Fibroblast of lung (primary cell): ENCODE measurements at regions not wholly inside any gene's neighbourhood (a gene's known extent, or its start where the extent isn't known, plus 50 kb on each side); places are given as distances from the start of the nearest gene placed in this dataset.

ENCODE experiments used
- DNase-seq, 2 donors: peaks; one replicate each; pipeline versions ENCODE4 v3.0.0 to v3.0.0-alpha.2; 2010; ENCODE audit warnings: low read depth in 2 of 2
- H2AFZ ChIP-seq: 2 replicates; pipeline ENCODE4 v1.5.1; 2012; ENCODE audit warnings: low read length, control low read depth, inconsistent platforms
- H3K27ac ChIP-seq: 2 replicates; pipeline ENCODE4 v1.5.1; 2011; ENCODE audit warnings: low read length, control low read depth; ENCODE audit not compliant: insufficient read depth
- H3K27me3 ChIP-seq: 2 replicates; pipeline ENCODE4 v1.5.1; 2011; ENCODE audit warnings: mild to moderate bottlenecking, low read length; ENCODE audit not compliant: control insufficient read depth, insufficient read depth
- H3K36me3 ChIP-seq: 2 replicates; pipeline ENCODE4 v1.5.1; 2011; ENCODE audit warnings: low read length; ENCODE audit not compliant: control insufficient read depth, insufficient read depth
- H3K4me1 ChIP-seq: 2 replicates; pipeline ENCODE4 v1.5.1; 2011; ENCODE audit warnings: low read length; ENCODE audit not compliant: control insufficient read depth, insufficient read depth; ENCODE audit errors: extremely low read depth
- H3K4me2 ChIP-seq: 2 replicates; pipeline ENCODE4 v1.5.1; 2011; ENCODE audit warnings: low read length, control low read depth; ENCODE audit not compliant: insufficient read depth; ENCODE audit errors: extremely low read depth
- H3K4me3 ChIP-seq, 4 experiments: fragments of 200-600 bp in 1 of 4; sonication (generic) in 1 of 4; replicated peaks in 1 of 4; 2 replicates each; pipeline ENCODE4 v1.5.1; 2011 to 2016; ENCODE audit warnings: low read length in 4 of 4, low read depth in 3 of 4, mild to moderate bottlenecking in 3 of 4, control low read depth in 2 of 4, inconsistent platforms in 1 of 4, mixed read lengths in 1 of 4; ENCODE audit not compliant: insufficient read depth in 1 of 4; ENCODE audit errors: control extremely low read depth in 1 of 4
- H3K79me2 ChIP-seq: 2 replicates; pipeline ENCODE4 v1.5.1; 2012; ENCODE audit warnings: mild to moderate bottlenecking, low read length, inconsistent platforms; ENCODE audit not compliant: control insufficient read depth, insufficient read depth
- H3K9ac ChIP-seq: 2 replicates; pipeline ENCODE4 v1.5.1; 2011; ENCODE audit warnings: mild to moderate bottlenecking, low read length, control low read depth; ENCODE audit not compliant: insufficient read depth
- H3K9me3 ChIP-seq: 2 replicates; pipeline ENCODE4 v1.5.1; 2012; ENCODE audit warnings: low read depth, low read length; ENCODE audit not compliant: control insufficient read depth, insufficient read depth
- H4K20me1 ChIP-seq: 2 replicates; pipeline ENCODE4 v1.5.1; 2011; ENCODE audit warnings: low read length; ENCODE audit not compliant: control insufficient read depth, insufficient read depth; ENCODE audit errors: extremely low read depth
- CTCF ChIP-seq, 2 donors: IDR thresholded peaks in 1 of 2; conservative IDR thresholded peaks in 1 of 2; 1 replicate in 1 of 2; 2 replicates in 1 of 2; pipeline ENCODE4 v1.5.1; 2011 to 2012; ENCODE audit warnings: low read length in 2 of 2, control low read depth in 1 of 2, inconsistent platforms in 1 of 2, low read depth in 1 of 2, mild to moderate bottlenecking in 1 of 2
- EZH2 ChIP-seq: IDR thresholded peaks from 2 replicates; pipeline ENCODE4 v1.5.1; 2012; ENCODE audit warnings: low read length, control low read depth, mild to moderate bottlenecking; ENCODE audit errors: missing control alignments

DNA sequence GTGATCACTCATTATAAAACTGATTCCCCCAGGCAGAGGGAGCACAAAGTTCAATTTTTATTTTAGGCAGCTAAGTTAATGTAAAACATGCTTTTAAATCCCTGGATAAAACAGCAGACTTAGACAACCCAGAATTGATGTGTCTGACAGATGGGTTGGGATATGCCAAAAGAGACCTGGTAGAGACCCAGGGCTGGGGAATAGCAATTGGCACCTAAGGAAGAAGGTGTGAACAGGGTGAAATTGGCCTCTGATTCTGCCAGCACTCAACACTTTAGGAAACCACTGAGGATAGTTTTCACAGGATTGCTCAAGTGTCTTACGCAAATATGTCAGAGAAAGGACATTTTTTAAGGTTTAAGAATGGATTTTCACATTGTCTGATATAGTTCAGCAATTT lies 938.2 kb upstream of the CDH8 start:
- no peaks in the 10 kb centered on the region for H3K27me3 ChIP-seq
- no peaks in the 10 kb centered on the region for H3K79me2 ChIP-seq
- H3K4me2 ChIP-seq = no peak overlapping the region
- no peak overlapping the region for H3K4me3 ChIP-seq
- H3K9ac ChIP-seq = no peak overlapping the region
- no peak for DNase-seq
- no peaks in the 10 kb centered on the region for H4K20me1 ChIP-seq
- H3K36me3 ChIP-seq = no peaks in the 10 kb centered on the region
- no peak overlapping the region for H2AFZ ChIP-seq
- H3K9me3 ChIP-seq = no peaks in the 10 kb centered on the region
- TF ChIP-seq EZH2 (no peak), CTCF (conservative IDR thresholded peaks at IDR 0.05 in 1 of 2, IDR thresholded peaks at IDR 0.05 in 1 of 2; ENCODE audit: low read depth in 1 of 2, low read length in 2 of 2) (no peak)
- H3K4me1 ChIP-seq = no peaks in the 10 kb centered on the region
- H3K27ac ChIP-seq = no peak overlapping the region

DNA sequence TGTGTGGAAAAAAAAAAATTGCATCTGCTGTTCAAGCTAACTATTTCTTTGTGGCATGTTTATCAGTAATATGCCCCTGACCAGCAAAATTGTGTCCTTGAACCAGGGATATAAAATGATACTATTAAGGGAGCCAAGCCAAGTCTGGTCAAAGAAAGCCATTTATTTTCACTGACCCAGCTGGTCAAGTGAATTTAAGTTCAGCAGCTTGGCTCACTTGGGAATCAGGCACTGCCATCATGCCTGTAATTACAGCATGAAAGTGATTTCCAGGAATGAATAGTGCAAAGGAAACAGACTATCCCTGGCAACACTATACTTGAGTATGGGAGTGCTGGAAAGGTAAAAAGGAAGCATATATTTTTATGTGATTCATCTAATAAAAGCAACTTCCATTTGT lies 934.6 kb upstream of the CDH8 start:
- no peak overlapping the region for H3K27ac ChIP-seq
- no peaks in the 10 kb centered on the region for H3K79me2 ChIP-seq
- DNase-seq = no peak
- H3K4me1 ChIP-seq = no peaks in the 10 kb centered on the region
- H4K20me1 ChIP-seq = no peaks in the 10 kb centered on the region
- no peak overlapping the region for H2AFZ ChIP-seq
- H3K27me3 ChIP-seq = no peaks in the 10 kb centered on the region
- no peak overlapping the region for H3K4me3 ChIP-seq
- no peak overlapping the region for H3K9ac ChIP-seq
- H3K9me3 ChIP-seq = no peaks in the 10 kb centered on the region
- TF ChIP-seq CTCF (conservative IDR thresholded peaks at IDR 0.05 in 1 of 2, IDR thresholded peaks at IDR 0.05 in 1 of 2; ENCODE audit: low read depth in 1 of 2, low read length in 2 of 2) (no peak), EZH2 (no peak)
- no peak overlapping the region for H3K4me2 ChIP-seq
- H3K36me3 ChIP-seq = no peaks in the 10 kb centered on the region

DNA sequence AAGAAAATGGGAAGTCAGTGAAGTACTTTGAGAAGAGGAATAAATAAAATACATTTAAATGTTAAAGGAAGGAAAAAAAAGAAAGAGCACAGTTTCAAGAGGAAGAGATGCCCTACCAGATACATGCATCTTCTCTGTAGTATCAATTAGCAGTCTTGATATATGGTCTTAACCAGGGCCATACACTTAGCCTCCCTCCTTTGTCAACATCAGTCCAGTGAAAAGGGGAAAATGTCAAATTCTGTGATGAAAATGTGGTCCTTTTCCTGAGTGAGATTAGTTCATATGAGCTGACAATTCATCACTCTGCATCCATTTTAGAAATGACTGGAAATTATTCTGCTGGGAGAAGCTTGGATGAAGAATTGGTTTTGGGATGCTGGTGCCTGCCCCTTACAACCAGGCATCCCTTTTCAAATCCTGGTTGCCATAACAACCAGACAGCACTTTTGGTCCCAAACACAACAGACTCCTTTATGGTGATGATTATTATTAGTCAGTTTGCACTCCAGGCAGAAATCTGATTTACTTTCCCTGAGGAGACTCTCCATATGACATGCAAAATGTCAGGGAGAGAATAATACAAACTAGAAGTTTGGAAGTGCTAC lies 933.6 kb upstream of the CDH8 start:
- H3K27me3 ChIP-seq = no peaks in the 10 kb centered on the region
- DNase-seq = no peak
- no peak overlapping the region for H3K9ac ChIP-seq
- H3K27ac ChIP-seq = no peak overlapping the region
- no peak overlapping the region for H3K4me3 ChIP-seq
- no peaks in the 10 kb centered on the region for H3K9me3 ChIP-seq
- H3K4me2 ChIP-seq = no peak overlapping the region
- H3K79me2 ChIP-seq = no peaks in the 10 kb centered on the region
- no peak overlapping the region for H2AFZ ChIP-seq
- TF ChIP-seq CTCF (conservative IDR thresholded peaks at IDR 0.05 in 1 of 2, IDR thresholded peaks at IDR 0.05 in 1 of 2; ENCODE audit: low read depth in 1 of 2, low read length in 2 of 2) (no peak), EZH2 (no peak)
- H3K4me1 ChIP-seq = no peaks in the 10 kb centered on the region
- H4K20me1 ChIP-seq = no peaks in the 10 kb centered on the region
- H3K36me3 ChIP-seq = no peaks in the 10 kb centered on the region
